ENCODE measurements at regions not wholly inside any gene's neighbourhood (a gene's known extent, or its start where the extent isn't known, plus 50 kb on each side); places are given as distances from the start of the nearest gene placed in this dataset.

DNA sequence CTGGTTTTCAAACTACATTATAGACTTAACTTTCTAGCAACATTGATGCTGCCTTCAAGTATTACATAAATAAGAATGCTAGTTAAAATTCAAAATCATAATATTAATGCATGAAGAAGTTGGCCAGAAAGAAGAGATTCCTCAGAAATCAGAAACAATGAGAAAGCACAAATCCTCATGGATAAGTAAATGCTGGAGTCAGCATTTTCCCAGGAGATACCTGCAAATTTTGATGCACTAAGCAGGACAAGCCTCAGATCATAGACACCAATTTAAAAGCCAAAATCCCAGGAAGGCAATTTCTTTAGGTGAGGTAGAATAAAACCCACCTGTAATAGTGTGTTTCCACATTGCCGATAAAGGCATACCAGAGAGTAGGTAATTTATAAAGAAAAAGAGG lies 305.2 kb upstream of the TBX18 start:
- TF ChIP-seq, protein P1, sequence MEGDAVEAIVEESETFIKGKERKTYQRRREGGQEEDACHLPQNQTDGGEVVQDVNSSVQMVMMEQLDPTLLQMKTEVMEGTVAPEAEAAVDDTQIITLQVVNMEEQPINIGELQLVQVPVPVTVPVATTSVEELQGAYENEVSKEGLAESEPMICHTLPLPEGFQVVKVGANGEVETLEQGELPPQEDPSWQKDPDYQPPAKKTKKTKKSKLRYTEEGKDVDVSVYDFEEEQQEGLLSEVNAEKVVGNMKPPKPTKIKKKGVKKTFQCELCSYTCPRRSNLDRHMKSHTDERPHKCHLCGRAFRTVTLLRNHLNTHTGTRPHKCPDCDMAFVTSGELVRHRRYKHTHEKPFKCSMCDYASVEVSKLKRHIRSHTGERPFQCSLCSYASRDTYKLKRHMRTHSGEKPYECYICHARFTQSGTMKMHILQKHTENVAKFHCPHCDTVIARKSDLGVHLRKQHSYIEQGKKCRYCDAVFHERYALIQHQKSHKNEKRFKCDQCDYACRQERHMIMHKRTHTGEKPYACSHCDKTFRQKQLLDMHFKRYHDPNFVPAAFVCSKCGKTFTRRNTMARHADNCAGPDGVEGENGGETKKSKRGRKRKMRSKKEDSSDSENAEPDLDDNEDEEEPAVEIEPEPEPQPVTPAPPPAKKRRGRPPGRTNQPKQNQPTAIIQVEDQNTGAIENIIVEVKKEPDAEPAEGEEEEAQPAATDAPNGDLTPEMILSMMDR (IDR thresholded peaks at IDR 0.05), result no peak
- no peaks in the 10 kb centered on the region for H3K4me1 ChIP-seq (ENCODE audit: control insufficient read depth in 1 of 2, insufficient read depth in 2 of 2, low read length in 2 of 2)
- intact Hi-C loops (cut with micrococcal nuclease), result no loop called here
- H3K27me3 Mint-ChIP-seq (ENCODE audit: low read depth in 3 of 3), result peaks cover 0 to 2% (median 0%) of the 10 kb centered on the region in 3 donors
- no peak for DNase-seq
- no peak overlapping the region for H3K27ac ChIP-seq (ENCODE audit: low read depth in 1 of 2, low read length in 2 of 2)
- H2AFZ ChIP-seq (ENCODE audit: insufficient read depth, low read depth, low read length, poor library complexity, severe bottlenecking), result no peak overlapping the region
- no peak overlapping the region for H3K9ac ChIP-seq (ENCODE audit: insufficient read depth, low read length, poor library complexity, severe bottlenecking)
- no peak overlapping the region for H3K4me2 ChIP-seq (replicated peaks; ENCODE audit: extremely low read depth, low read length, poor library complexity, severe bottlenecking)
- no peaks in the 10 kb centered on the region for H3K4me1 Mint-ChIP-seq
- H3K4me3 ChIP-seq (replicated peaks in 1 of 3; ENCODE audit: low read depth in 2 of 3, low read length in 3 of 3), result no peak overlapping the region
- H3K9me3 Mint-ChIP-seq, result peaks cover 0 to 11% (median 3%) of the 10 kb centered on the region in 7 donors
- H3K4me3 Mint-ChIP-seq, result no peak overlapping the region
- no peaks in the 10 kb centered on the region for H3K36me3 ChIP-seq (replicated peaks in 1 of 2; ENCODE audit: control insufficient read depth in 1 of 2, insufficient read depth in 2 of 2, low read length in 2 of 2)
- H3K36me3 Mint-ChIP-seq, result no peaks in the 10 kb centered on the region
- no peak overlapping the region for H3K27ac Mint-ChIP-seq
- 100% methylated on average over 1 of the region's 1 CpG for whole genome bisulfite sequencing (ENCODE audit: insufficient coverage)
- no peaks in the 10 kb centered on the region for H3K9me3 ChIP-seq (replicated peaks in 1 of 2; ENCODE audit: control insufficient read depth in 1 of 2, insufficient read depth in 1 of 2, low read length in 2 of 2)
- no peaks in the 10 kb centered on the region for H3K79me2 ChIP-seq (ENCODE audit: insufficient read depth, low read length)
- H3K27me3 ChIP-seq (ENCODE audit: control insufficient read depth in 2 of 2, insufficient read depth in 2 of 2, low read length in 2 of 2), result no peaks in the 10 kb centered on the region
- H4K20me1 ChIP-seq (ENCODE audit: insufficient read depth, low read length), result no peaks in the 10 kb centered on the region

DNA sequence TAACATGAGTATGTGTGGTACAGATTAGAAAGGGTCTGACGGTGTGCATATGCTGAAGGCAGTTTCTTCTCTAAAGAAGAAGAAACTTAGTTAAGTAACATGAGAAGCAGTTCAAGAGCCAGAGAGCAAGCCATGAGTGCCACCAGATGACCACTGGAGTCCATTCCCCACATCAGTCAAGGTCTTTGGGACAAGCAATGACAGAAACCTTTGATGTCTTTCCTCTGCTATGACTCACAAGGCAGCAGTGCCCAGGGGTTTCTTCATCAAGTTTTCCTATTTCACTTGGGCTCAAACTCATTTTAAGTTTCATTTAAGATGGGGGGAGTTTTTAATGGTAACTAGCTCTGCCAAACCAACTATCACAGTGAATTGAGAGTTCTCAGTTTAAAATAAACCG lies 303.8 kb upstream of the TBX18 start:
- Mint-ChIP-seq H3K4me1 (no peaks in the 10 kb centered on the region), H3K4me3 (no peak overlapping the region), H3K27me3 (ENCODE audit: low read depth in 3 of 3) (peaks cover 0 to 3% (median 2%) of the 10 kb centered on the region in 3 donors), H3K9me3 (peaks cover 0 to 11% (median 3%) of the 10 kb centered on the region in 7 donors), H3K36me3 (no peaks in the 10 kb centered on the region), H3K27ac (no peak overlapping the region)
- Histone ChIP-seq H3K27ac (ENCODE audit: low read depth in 1 of 2, low read length in 2 of 2) (no peak overlapping the region), H4K20me1 (ENCODE audit: insufficient read depth, low read length) (no peaks in the 10 kb centered on the region), H3K79me2 (ENCODE audit: insufficient read depth, low read length) (no peaks in the 10 kb centered on the region), H3K9ac (ENCODE audit: insufficient read depth, low read length, poor library complexity, severe bottlenecking) (no peak overlapping the region), H2AFZ (ENCODE audit: insufficient read depth, low read depth, low read length, poor library complexity, severe bottlenecking) (no peak overlapping the region), H3K4me2 (replicated peaks; ENCODE audit: extremely low read depth, low read length, poor library complexity, severe bottlenecking) (no peak overlapping the region), H3K9me3 (replicated peaks in 1 of 2; ENCODE audit: control insufficient read depth in 1 of 2, insufficient read depth in 1 of 2, low read length in 2 of 2) (no peaks in the 10 kb centered on the region), H3K4me3 (replicated peaks in 1 of 3; ENCODE audit: low read depth in 2 of 3, low read length in 3 of 3) (no peak overlapping the region), H3K4me1 (ENCODE audit: control insufficient read depth in 1 of 2, insufficient read depth in 2 of 2, low read length in 2 of 2) (no peaks in the 10 kb centered on the region), H3K36me3 (replicated peaks in 1 of 2; ENCODE audit: control insufficient read depth in 1 of 2, insufficient read depth in 2 of 2, low read length in 2 of 2) (no peaks in the 10 kb centered on the region), H3K27me3 (ENCODE audit: control insufficient read depth in 2 of 2, insufficient read depth in 2 of 2, low read length in 2 of 2) (no peaks in the 10 kb centered on the region)
- intact Hi-C loops (cut with micrococcal nuclease), result no loop called here
- no peak for DNase-seq
- WGBS (ENCODE audit: insufficient coverage), result no CpG with 5 or more reads among the region's 2 CpGs
- TF ChIP-seq, protein P1 (IDR thresholded peaks at IDR 0.05), result no peak

Data from CD14-positive monocyte (primary cell).